ENCODE measurements at regions not wholly inside any gene's neighbourhood (a gene's known extent, or its start where the extent isn't known, plus 50 kb on each side); places are given as distances from the start of the nearest gene placed in this dataset.
A peak's percentile ranks its signal among the peaks of the same experiment; 100 is the strongest.

DNA sequence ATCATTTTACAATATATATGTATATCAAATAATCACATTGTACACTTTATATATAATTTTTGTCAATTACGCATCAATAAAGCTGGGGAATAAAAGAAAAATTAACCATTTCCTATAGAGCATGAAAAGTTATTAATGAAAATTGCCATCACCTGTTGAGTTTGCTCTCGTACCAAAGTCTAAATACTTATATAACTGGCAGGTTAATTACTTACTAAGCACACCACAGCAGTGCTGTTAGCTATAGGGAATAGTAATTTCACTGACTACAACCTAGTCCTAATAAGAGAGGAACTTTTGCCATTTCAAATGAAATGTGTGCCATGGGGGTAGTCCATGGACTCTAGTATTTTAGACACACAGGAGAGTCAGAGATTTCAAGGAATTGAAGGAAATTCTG is 176.9 kb upstream of the COL1A2 start:
- H3K23ac ChIP-seq (ENCODE audit: low read length): no peak overlapping the region
- H3K4me1 ChIP-seq (ENCODE audit: control insufficient read depth, low read depth, low read length): no peaks in the 10 kb centered on the region
- no peak overlapping the region for H2BK15ac ChIP-seq (replicated peaks; ENCODE audit: low read depth)
- H3K27me3 ChIP-seq (ENCODE audit: insufficient read depth, low read length, poor library complexity): no peaks in the 10 kb centered on the region
- H2AK5ac ChIP-seq (ENCODE audit: low read length): no peak overlapping the region
- no peak overlapping the region for H2BK120ac ChIP-seq (ENCODE audit: low read depth, low read length)
- H3K18ac ChIP-seq (ENCODE audit: low read length): no peak overlapping the region
- no peaks in the 10 kb centered on the region for H3K79me1 ChIP-seq (ENCODE audit: low read length)
- H4K8ac ChIP-seq (ENCODE audit: low read depth, low read length): no peak overlapping the region
- no peak overlapping the region for H3K9ac ChIP-seq (ENCODE audit: low read length)
- WGBS (ENCODE audit: extremely low coverage, insufficient coverage, low lambda C conversion rate): no CpG with 5 or more reads among the region's 2 CpGs
- no peak overlapping the region for H2BK5ac ChIP-seq (ENCODE audit: low read length)
- no peak overlapping the region for H3K27ac ChIP-seq (ENCODE audit: low read depth, low read length)
- H3K79me2 ChIP-seq (ENCODE audit: control insufficient read depth, insufficient read depth, low read length): no peaks in the 10 kb centered on the region
- H3K4ac ChIP-seq (ENCODE audit: low read depth, low read length): no peak overlapping the region
- no peak overlapping the region for H4K5ac ChIP-seq (ENCODE audit: low read length)
- DNase-seq: no peak
- H3K4me2 ChIP-seq (ENCODE audit: low read length): no peak overlapping the region
- no peak overlapping the region for H3K4me3 ChIP-seq (ENCODE audit: low read length)
- no peak overlapping the region for H3K56ac ChIP-seq (ENCODE audit: low read length)
- H3K36me3 ChIP-seq (ENCODE audit: control insufficient read depth, insufficient read depth, low read length): no peaks in the 10 kb centered on the region

DNA sequence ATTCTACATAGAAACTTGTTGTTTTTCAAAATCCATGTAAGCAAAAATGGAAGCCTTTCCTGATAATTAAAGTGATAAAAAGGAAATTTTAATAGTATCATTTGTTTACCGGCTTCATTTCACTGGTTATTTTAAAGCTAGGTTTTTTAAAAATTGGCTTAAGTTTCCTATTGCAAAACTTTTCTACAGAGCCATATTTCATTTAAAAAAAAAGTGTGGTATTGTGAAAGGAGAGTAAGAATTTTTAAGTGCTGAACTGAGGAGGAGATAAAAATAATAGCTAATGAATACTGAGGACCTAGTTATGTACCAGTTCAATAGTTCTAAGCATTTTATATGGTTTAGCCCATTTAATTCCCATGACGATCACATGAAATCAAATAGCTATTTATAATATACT is 172.2 kb upstream of the COL1A2 start:
- H2AK5ac ChIP-seq (ENCODE audit: low read length): no peak overlapping the region
- no peaks in the 10 kb centered on the region for H3K79me2 ChIP-seq (ENCODE audit: control insufficient read depth, insufficient read depth, low read length)
- no peak overlapping the region for H2BK15ac ChIP-seq (replicated peaks; ENCODE audit: low read depth)
- H3K23ac ChIP-seq (ENCODE audit: low read length): no peak overlapping the region
- no peak overlapping the region for H3K9ac ChIP-seq (ENCODE audit: low read length)
- no peak overlapping the region for H3K4me3 ChIP-seq (ENCODE audit: low read length)
- H3K27me3 ChIP-seq (ENCODE audit: insufficient read depth, low read length, poor library complexity): no peaks in the 10 kb centered on the region
- no peak overlapping the region for H3K56ac ChIP-seq (ENCODE audit: low read length)
- H2BK120ac ChIP-seq (ENCODE audit: low read depth, low read length): no peak overlapping the region
- H3K79me1 ChIP-seq (ENCODE audit: low read length): no peaks in the 10 kb centered on the region
- no peak overlapping the region for H3K4me2 ChIP-seq (ENCODE audit: low read length)
- H3K18ac ChIP-seq (ENCODE audit: low read length): no peak overlapping the region
- WGBS (ENCODE audit: extremely low coverage, insufficient coverage, low lambda C conversion rate): no CpG with 5 or more reads among the region's 2 CpGs
- no peak overlapping the region for H3K27ac ChIP-seq (ENCODE audit: low read depth, low read length)
- H3K36me3 ChIP-seq (ENCODE audit: control insufficient read depth, insufficient read depth, low read length): no peaks in the 10 kb centered on the region
- H3K4me1 ChIP-seq (ENCODE audit: control insufficient read depth, low read depth, low read length): no peaks in the 10 kb centered on the region
- no peak for DNase-seq
- no peak overlapping the region for H4K5ac ChIP-seq (ENCODE audit: low read length)
- H2BK5ac ChIP-seq (ENCODE audit: low read length): no peak overlapping the region
- no peak overlapping the region for H4K8ac ChIP-seq (ENCODE audit: low read depth, low read length)
- no peak overlapping the region for H3K4ac ChIP-seq (ENCODE audit: low read depth, low read length)

DNA sequence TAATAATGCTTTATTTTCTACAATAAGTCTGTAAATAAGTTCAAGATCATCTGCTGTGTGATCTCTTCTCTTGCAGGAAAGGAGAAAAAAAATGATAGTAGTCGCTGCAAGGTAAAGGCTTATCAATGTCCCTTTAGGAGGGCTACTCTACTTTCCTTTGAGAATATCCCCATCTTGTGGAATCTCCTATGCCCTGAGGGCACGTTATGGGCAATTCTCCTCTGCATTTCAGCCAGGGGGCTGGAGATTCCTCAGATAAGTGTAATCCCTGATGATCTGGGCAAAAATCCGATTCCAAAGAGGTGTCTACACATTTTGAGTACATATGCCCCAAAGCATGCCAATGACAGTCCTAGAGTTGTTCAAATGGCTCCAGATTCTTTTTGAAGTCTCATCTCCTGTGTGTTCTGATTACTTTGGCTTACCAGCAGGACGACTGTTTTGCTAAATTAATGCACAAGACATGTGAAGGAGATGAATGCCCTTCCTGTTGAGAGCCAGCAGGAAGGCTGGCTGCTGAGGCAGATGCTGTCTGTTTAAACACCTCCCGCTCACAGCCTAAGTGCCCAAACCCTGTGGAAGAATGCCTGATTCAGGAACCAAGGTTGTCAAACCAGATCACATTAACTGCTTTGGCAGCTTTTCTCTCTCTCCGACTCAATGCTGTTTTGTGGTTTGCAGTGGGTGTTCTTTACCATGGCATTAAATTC is 171.2 kb upstream of the COL1A2 start:
- Histone ChIP-seq H2AK5ac (ENCODE audit: low read length) (no peak overlapping the region), H4K5ac (ENCODE audit: low read length) (no peak overlapping the region), H2BK120ac (ENCODE audit: low read depth, low read length) (no peak overlapping the region), H3K27me3 (ENCODE audit: insufficient read depth, low read length, poor library complexity) (no peaks in the 10 kb centered on the region), H3K4me2 (ENCODE audit: low read length) (no peak overlapping the region), H3K79me1 (ENCODE audit: low read length) (no peaks in the 10 kb centered on the region), H3K18ac (ENCODE audit: low read length) (peak overlapping the region; percentile 94), H2BK5ac (ENCODE audit: low read length) (no peak overlapping the region), H3K56ac (ENCODE audit: low read length) (no peak overlapping the region), H3K9ac (ENCODE audit: low read length) (no peak overlapping the region), H2BK15ac (replicated peaks; ENCODE audit: low read depth) (no peak overlapping the region), H3K4me1 (ENCODE audit: control insufficient read depth, low read depth, low read length) (no peaks in the 10 kb centered on the region), H4K8ac (ENCODE audit: low read depth, low read length) (no peak overlapping the region), H3K27ac (ENCODE audit: low read depth, low read length) (no peak overlapping the region), H3K23ac (ENCODE audit: low read length) (no peak overlapping the region), H3K79me2 (ENCODE audit: control insufficient read depth, insufficient read depth, low read length) (no peaks in the 10 kb centered on the region), H3K4ac (ENCODE audit: low read depth, low read length) (no peak overlapping the region), H3K36me3 (ENCODE audit: control insufficient read depth, insufficient read depth, low read length) (no peaks in the 10 kb centered on the region), H3K4me3 (ENCODE audit: low read length) (no peak overlapping the region)
- no CpG with 5 or more reads among the region's 6 CpGs for WGBS (ENCODE audit: extremely low coverage, insufficient coverage, low lambda C conversion rate)
- DNase-seq: peak; percentile 97

DNA sequence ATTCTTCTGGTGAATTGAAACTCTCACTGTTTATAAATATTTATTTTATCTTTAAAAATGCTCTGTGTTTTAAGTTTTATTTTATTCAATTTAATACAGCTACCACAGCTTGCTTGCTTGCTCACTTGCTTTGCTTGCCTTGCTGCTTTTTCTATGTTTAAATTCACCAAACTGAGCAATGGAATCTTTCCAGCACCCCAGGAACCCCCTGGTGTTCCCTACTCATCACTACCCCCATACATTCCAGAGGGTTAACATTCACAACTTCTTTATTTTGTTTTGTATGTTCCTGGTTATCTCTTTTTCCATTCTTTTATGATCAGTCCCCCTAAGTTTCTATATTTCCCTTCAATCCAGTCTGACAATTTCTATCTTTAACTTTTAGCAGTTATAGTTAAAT is 166.5 kb upstream of the COL1A2 start:
- no peak overlapping the region for H2AK5ac ChIP-seq (ENCODE audit: low read length)
- H4K8ac ChIP-seq (ENCODE audit: low read depth, low read length): no peak overlapping the region
- H3K27me3 ChIP-seq (ENCODE audit: insufficient read depth, low read length, poor library complexity): no peaks in the 10 kb centered on the region
- H3K18ac ChIP-seq (ENCODE audit: low read length): no peak overlapping the region
- DNase-seq: peak; percentile 50
- H3K4ac ChIP-seq (ENCODE audit: low read depth, low read length): no peak overlapping the region
- no peak overlapping the region for H3K4me3 ChIP-seq (ENCODE audit: low read length)
- H3K79me2 ChIP-seq (ENCODE audit: control insufficient read depth, insufficient read depth, low read length): no peaks in the 10 kb centered on the region
- H3K79me1 ChIP-seq (ENCODE audit: low read length): no peaks in the 10 kb centered on the region
- H3K4me2 ChIP-seq (ENCODE audit: low read length): no peak overlapping the region
- no peak overlapping the region for H3K23ac ChIP-seq (ENCODE audit: low read length)
- no peak overlapping the region for H2BK5ac ChIP-seq (ENCODE audit: low read length)
- no peak overlapping the region for H2BK15ac ChIP-seq (replicated peaks; ENCODE audit: low read depth)
- no peak overlapping the region for H3K27ac ChIP-seq (ENCODE audit: low read depth, low read length)
- peak overlapping the region; percentile 45 for H2BK120ac ChIP-seq (ENCODE audit: low read depth, low read length)
- no peaks in the 10 kb centered on the region for H3K36me3 ChIP-seq (ENCODE audit: control insufficient read depth, insufficient read depth, low read length)
- no peak overlapping the region for H3K9ac ChIP-seq (ENCODE audit: low read length)
- H3K56ac ChIP-seq (ENCODE audit: low read length): no peak overlapping the region
- no peaks in the 10 kb centered on the region for H3K4me1 ChIP-seq (ENCODE audit: control insufficient read depth, low read depth, low read length)
- no peak overlapping the region for H4K5ac ChIP-seq (ENCODE audit: low read length)

DNA sequence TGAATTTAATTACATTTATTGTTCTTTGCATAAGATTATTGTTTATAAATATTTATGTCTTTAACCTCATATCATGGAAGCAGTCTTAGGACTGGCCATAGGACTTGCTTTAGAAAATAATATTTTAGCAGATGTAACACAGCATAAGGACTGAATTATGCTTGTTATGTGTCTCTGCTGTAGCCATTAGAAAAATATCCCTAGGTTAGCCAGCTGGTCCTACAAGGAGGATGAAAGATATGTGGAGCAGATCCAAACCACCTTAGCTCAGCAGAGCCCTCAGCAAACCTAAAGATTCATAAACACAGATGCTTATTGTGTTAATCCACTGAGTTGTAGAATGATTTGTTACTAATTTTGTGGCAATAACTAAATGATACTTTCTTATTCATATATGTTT is 166.0 kb upstream of the COL1A2 start:
- no peak overlapping the region for H3K9ac ChIP-seq (ENCODE audit: low read length)
- no peak overlapping the region for H2BK120ac ChIP-seq (ENCODE audit: low read depth, low read length)
- H3K27me3 ChIP-seq (ENCODE audit: insufficient read depth, low read length, poor library complexity): no peaks in the 10 kb centered on the region
- no peaks in the 10 kb centered on the region for H3K4me1 ChIP-seq (ENCODE audit: control insufficient read depth, low read depth, low read length)
- no peak for DNase-seq
- H3K56ac ChIP-seq (ENCODE audit: low read length): no peak overlapping the region
- no peak overlapping the region for H3K4me2 ChIP-seq (ENCODE audit: low read length)
- no peak overlapping the region for H2BK5ac ChIP-seq (ENCODE audit: low read length)
- H4K8ac ChIP-seq (ENCODE audit: low read depth, low read length): no peak overlapping the region
- no peaks in the 10 kb centered on the region for H3K79me2 ChIP-seq (ENCODE audit: control insufficient read depth, insufficient read depth, low read length)
- H4K5ac ChIP-seq (ENCODE audit: low read length): no peak overlapping the region
- H3K79me1 ChIP-seq (ENCODE audit: low read length): no peaks in the 10 kb centered on the region
- no peak overlapping the region for H3K27ac ChIP-seq (ENCODE audit: low read depth, low read length)
- H2AK5ac ChIP-seq (ENCODE audit: low read length): no peak overlapping the region
- no peak overlapping the region for H2BK15ac ChIP-seq (replicated peaks; ENCODE audit: low read depth)
- no peak overlapping the region for H3K4ac ChIP-seq (ENCODE audit: low read depth, low read length)
- H3K18ac ChIP-seq (ENCODE audit: low read length): no peak overlapping the region
- no peak overlapping the region for H3K4me3 ChIP-seq (ENCODE audit: low read length)
- H3K23ac ChIP-seq (ENCODE audit: low read length): no peak overlapping the region
- H3K36me3 ChIP-seq (ENCODE audit: control insufficient read depth, insufficient read depth, low read length): no peaks in the 10 kb centered on the region

DNA sequence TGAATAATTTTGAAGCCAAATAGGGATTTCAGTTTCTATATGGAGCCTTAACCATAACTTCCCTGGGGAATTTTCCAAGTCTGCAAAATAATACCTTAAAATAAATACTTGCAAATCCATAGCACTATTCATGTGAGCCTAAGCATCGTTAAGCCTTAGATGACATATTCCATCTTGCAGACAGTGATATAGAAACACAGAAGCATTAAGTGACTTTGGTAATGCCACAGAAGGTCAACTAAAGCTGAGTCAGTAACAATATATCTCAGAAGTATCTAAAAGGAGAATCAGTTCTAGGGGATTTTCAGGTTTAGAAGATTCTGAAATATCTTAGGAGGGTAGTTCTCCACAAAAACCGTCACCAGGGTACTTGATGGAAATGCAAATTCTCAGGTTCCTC is 163.4 kb upstream of the COL1A2 start:
- H3K23ac ChIP-seq (ENCODE audit: low read length): no peak overlapping the region
- no peaks in the 10 kb centered on the region for H3K79me1 ChIP-seq (ENCODE audit: low read length)
- no peaks in the 10 kb centered on the region for H3K36me3 ChIP-seq (ENCODE audit: control insufficient read depth, insufficient read depth, low read length)
- no peak overlapping the region for H4K5ac ChIP-seq (ENCODE audit: low read length)
- peaks cover 2% of the 10 kb centered on the region for H3K27me3 ChIP-seq (ENCODE audit: insufficient read depth, low read length, poor library complexity)
- H3K4me2 ChIP-seq (ENCODE audit: low read length): no peak overlapping the region
- no peak overlapping the region for H2AK5ac ChIP-seq (ENCODE audit: low read length)
- no peak overlapping the region for H3K27ac ChIP-seq (ENCODE audit: low read depth, low read length)
- H3K9ac ChIP-seq (ENCODE audit: low read length): no peak overlapping the region
- H3K4me1 ChIP-seq (ENCODE audit: control insufficient read depth, low read depth, low read length): no peaks in the 10 kb centered on the region
- H2BK5ac ChIP-seq (ENCODE audit: low read length): no peak overlapping the region
- DNase-seq: no peak
- H3K56ac ChIP-seq (ENCODE audit: low read length): no peak overlapping the region
- H3K79me2 ChIP-seq (ENCODE audit: control insufficient read depth, insufficient read depth, low read length): no peaks in the 10 kb centered on the region
- H2BK15ac ChIP-seq (replicated peaks; ENCODE audit: low read depth): no peak overlapping the region
- H3K4me3 ChIP-seq (ENCODE audit: low read length): no peak overlapping the region
- no peak overlapping the region for H2BK120ac ChIP-seq (ENCODE audit: low read depth, low read length)
- no peak overlapping the region for H4K8ac ChIP-seq (ENCODE audit: low read depth, low read length)
- H3K18ac ChIP-seq (ENCODE audit: low read length): no peak overlapping the region
- H3K4ac ChIP-seq (ENCODE audit: low read depth, low read length): no peak overlapping the region
- no CpG with 5 or more reads among the region's 2 CpGs for WGBS (ENCODE audit: extremely low coverage, insufficient coverage, low lambda C conversion rate)
